ENCODE measurements at regions not wholly inside any gene's neighbourhood (a gene's known extent, or its start where the extent isn't known, plus 50 kb on each side); places are given as distances from the start of the nearest gene placed in this dataset.

GRCh38 chr20:6693178-6693807 is 74.2 kb upstream of the BMP2 start:
- DNase-seq (ENCODE audit: low spot score): no peak

GRCh38 chr20:6692566-6693173 is 74.8 kb upstream of the BMP2 start:
- DNase-seq (ENCODE audit: low spot score): no peak

- no peak for DNase-seq (ENCODE audit: low spot score)
Measured at GRCh38 chr20:6691516-6691915, 76.0 kb upstream of the BMP2 start.

GRCh38 chr20:6689339-6689973 is 78.0 kb upstream of the BMP2 start:
- DNase-seq (ENCODE audit: low spot score): no peak

GRCh38 chr20:6686171-6686570 is 81.3 kb upstream of the BMP2 start:
- DNase-seq (ENCODE audit: low spot score): no peak

- no peak for DNase-seq (ENCODE audit: low spot score)
Measured at GRCh38 chr20:6685626-6686025, 81.9 kb upstream of the BMP2 start.

GRCh38 chr20:6685181-6685582 is 82.3 kb upstream of the BMP2 start:
- no peak for DNase-seq (ENCODE audit: low spot score)

GRCh38 chr20:6683021-6683977 is 84.2 kb upstream of the BMP2 start:
- no peak for DNase-seq (ENCODE audit: low spot score)

GRCh38 chr20:6680854-6681253 is 86.6 kb upstream of the BMP2 start:
- DNase-seq (ENCODE audit: low spot score): no peak

GRCh38 chr20:6680441-6680840 is 87.0 kb upstream of the BMP2 start:
- no peak for DNase-seq (ENCODE audit: low spot score)

GRCh38 chr20:6679086-6679485 is 88.4 kb upstream of the BMP2 start:
- DNase-seq (ENCODE audit: low spot score): no peak

- no peak for DNase-seq (ENCODE audit: low spot score)
Measured at GRCh38 chr20:6678101-6678500, 89.4 kb upstream of the BMP2 start.

- no peak for DNase-seq (ENCODE audit: low spot score)
Measured at GRCh38 chr20:6674831-6675230, 92.7 kb upstream of the BMP2 start.

GRCh38 chr20:6673071-6673470 is 94.4 kb upstream of the BMP2 start:
- DNase-seq (ENCODE audit: low spot score): no peak

- no peak for DNase-seq (ENCODE audit: low spot score)
Measured at GRCh38 chr20:6671829-6672228, 95.7 kb upstream of the BMP2 start.

- DNase-seq (ENCODE audit: low spot score): no peak
Measured at GRCh38 chr20:6668546-6668945, 98.9 kb upstream of the BMP2 start.

GRCh38 chr20:6665621-6666355 is 101.7 kb upstream of the BMP2 start:
- DNase-seq (ENCODE audit: low spot score): no peak

GRCh38 chr20:6665161-6665560 is 102.3 kb upstream of the BMP2 start:
- no peak for DNase-seq (ENCODE audit: low spot score)

- no peak for DNase-seq (ENCODE audit: low spot score)
Measured at GRCh38 chr20:6664574-6664973, 102.9 kb upstream of the BMP2 start.

GRCh38 chr20:6663751-6664388 is 103.6 kb upstream of the BMP2 start:
- DNase-seq (ENCODE audit: low spot score): no peak

- no peak for DNase-seq (ENCODE audit: low spot score)
Measured at GRCh38 chr20:6663104-6663503, 104.4 kb upstream of the BMP2 start.

Data from pons (tissue), 1 donor.